B cell (primary cell): ENCODE measurements at regions not wholly inside any gene's neighbourhood (a gene's known extent, or its start where the extent isn't known, plus 50 kb on each side); places are given as distances from the start of the nearest gene placed in this dataset.

Experiments
- ATAC-seq: fragments of 200-7000 bp; cut with Tn5 transposase; one replicate; pipeline ENCODE4 v1.10.0; 2021; ENCODE audit warnings: low read depth, mild to moderate bottlenecking, moderate number of reproducible peaks, moderate library complexity
- CTCF ChIA-PET: fragments of 350-600 bp; sonication (Branson Sonifier 250); formaldehyde crosslinking; loops from one replicate; lab custom pipeline; 2021; ENCODE audit warnings: antibody characterized with exemption, inconsistent platforms; lab: Charles Lee
- POLR2A ChIA-PET: fragments of 350-600 bp; sonication (Branson Sonifier 250); formaldehyde crosslinking; loops from one replicate; lab custom pipeline; 2021; ENCODE audit warnings: antibody characterized with exemption; lab: Charles Lee
- DNase-seq: peaks from one replicate; pipeline ENCODE4 v3.0.0; 2013
- H2AFZ ChIP-seq: 2 replicates; pipeline ENCODE4 v1.6.1; 2012; ENCODE audit warnings: mild to moderate bottlenecking, low read depth, low read length; ENCODE audit not compliant: insufficient read depth, poor library complexity, severe bottlenecking
- H3K27ac ChIP-seq, 2 donors: 1 replicate in 1 of 2; 2 replicates in 1 of 2; pipeline ENCODE4 v1.5.1; 2012 to 2013; ENCODE audit warnings: low read length in 2 of 2, mild to moderate bottlenecking in 2 of 2, moderate library complexity in 1 of 2
- H3K27me3 ChIP-seq, 4 experiments: fragments of 200-600 bp in 1 of 4; sonication (generic) in 1 of 4; replicated peaks in 1 of 4; 1 replicate in 2 of 4; 2 replicates in 2 of 4; pipeline versions ENCODE4 v1.6.1 to v1.7.0; 2013 to 2016; ENCODE audit warnings: low read length in 3 of 4, mild to moderate bottlenecking in 2 of 4, mixed read lengths in 1 of 4, moderate library complexity in 1 of 4; ENCODE audit not compliant: insufficient read depth in 4 of 4, control insufficient read depth in 3 of 4; ENCODE audit errors: control extremely low read depth in 1 of 4
- H3K36me3 ChIP-seq, 2 experiments: replicated peaks in 1 of 2; 1 replicate in 1 of 2; 2 replicates in 1 of 2; pipeline versions ENCODE4 v1.6.1 to v1.7.1; 2013; ENCODE audit warnings: low read length in 1 of 2; ENCODE audit not compliant: insufficient read depth in 2 of 2, control insufficient read depth in 1 of 2; ENCODE audit errors: control extremely low read depth in 1 of 2, extremely low read depth in 1 of 2
- H3K4me1 ChIP-seq, 2 donors: fragments of 200-600 bp in 1 of 2; sonication (generic) in 1 of 2; 1 replicate in 1 of 2; 2 replicates in 1 of 2; pipeline versions ENCODE4 v1.5.1 to v1.6.1; 2013 to 2017; ENCODE audit warnings: low read length in 2 of 2; ENCODE audit not compliant: control insufficient read depth in 2 of 2, insufficient read depth in 2 of 2
- H3K4me2 ChIP-seq: replicated peaks from 2 replicates; pipeline ENCODE3; 2012; ENCODE audit warnings: mild to moderate bottlenecking, low read depth, low read length; ENCODE audit not compliant: poor library complexity, severe bottlenecking
- H3K4me3 ChIP-seq, 5 experiments: fragments of 200-600 bp in 1 of 5; sonication (generic) in 1 of 5; 1 replicate in 3 of 5; 2 replicates in 2 of 5; pipeline versions ENCODE4 v1.5.1 to v1.7.0; 2011 to 2016; ENCODE audit warnings: low read length in 4 of 5, mild to moderate bottlenecking in 4 of 5, low read depth in 2 of 5, control low read depth in 1 of 5, moderate library complexity in 1 of 5; ENCODE audit not compliant: insufficient read depth in 1 of 5; ENCODE audit errors: control extremely low read depth in 1 of 5, extremely low read depth in 1 of 5
- H3K79me2 ChIP-seq: fragments of 200-600 bp; sonication (generic); one replicate; pipeline ENCODE4 v1.6.0; 2016; ENCODE audit warnings: low read length; ENCODE audit not compliant: control insufficient read depth, insufficient read depth
- H3K9ac ChIP-seq: fragments of 200-600 bp; sonication (generic); 2 replicates; pipeline ENCODE4 v1.6.1; 2017; ENCODE audit warnings: mild to moderate bottlenecking, low read length, moderate library complexity
- H3K9me3 ChIP-seq, 3 donors: one replicate each; pipeline versions ENCODE4 v1.6.1 to v1.7.1; 2013; ENCODE audit warnings: low read length in 2 of 3; ENCODE audit not compliant: control insufficient read depth in 2 of 3, insufficient read depth in 1 of 3; ENCODE audit errors: control extremely low read depth in 1 of 3
- H4K20me1 ChIP-seq: 2 replicates; pipeline ENCODE4 v1.6.0; 2012; ENCODE audit warnings: mild to moderate bottlenecking, low read length; ENCODE audit not compliant: insufficient read depth, control insufficient read depth, poor library complexity, severe bottlenecking
- H3K27ac Mint-ChIP-seq: one replicate; pipeline ENCODE4 v1.8.0; 2021; ENCODE audit warnings: mixed read lengths
- H3K27me3 Mint-ChIP-seq: one replicate; pipeline ENCODE4 v1.8.0; 2021; ENCODE audit warnings: mixed read lengths
- H3K4me1 Mint-ChIP-seq: one replicate; pipeline ENCODE4 v1.8.0; 2021; ENCODE audit warnings: mixed read lengths
- H3K4me3 Mint-ChIP-seq: one replicate; pipeline ENCODE4 v1.8.0; 2021; ENCODE audit warnings: mixed read lengths
- H3K9me3 Mint-ChIP-seq: one replicate; pipeline ENCODE4 v1.8.0; 2022; ENCODE audit warnings: mixed read lengths; ENCODE audit not compliant: insufficient read depth
- EZH2 ChIP-seq: IDR thresholded peaks from 2 replicates; pipeline ENCODE4 v1.6.1; 2012; ENCODE audit warnings: borderline replicate concordance, low read depth, mild to moderate bottlenecking, moderate library complexity, low read length; ENCODE audit not compliant: insufficient read depth, poor library complexity, severe bottlenecking
- WGBS: methylation state at CpG from one replicate; pipeline ENCODE4 v1.1.5; 2013; ENCODE audit warnings: missing lambda C conversion rate; ENCODE audit not compliant: insufficient coverage; 5-methylcytosine and 5-hydroxymethylcytosine counted together
- intact Hi-C: fragments of 100-400 bp; cut with micrococcal nuclease; formaldehyde crosslinking; loops from one replicate; pipeline ENCODE4 v1.10.0; 2022
- TF ChIP-seq, protein P1 (sequence below): fragments of 200-600 bp; IDR thresholded peaks from one replicate; pipeline ENCODE4 v1.8.0; 2022; ENCODE audit warnings: antibody characterized with exemption, mild to moderate bottlenecking

DNA sequence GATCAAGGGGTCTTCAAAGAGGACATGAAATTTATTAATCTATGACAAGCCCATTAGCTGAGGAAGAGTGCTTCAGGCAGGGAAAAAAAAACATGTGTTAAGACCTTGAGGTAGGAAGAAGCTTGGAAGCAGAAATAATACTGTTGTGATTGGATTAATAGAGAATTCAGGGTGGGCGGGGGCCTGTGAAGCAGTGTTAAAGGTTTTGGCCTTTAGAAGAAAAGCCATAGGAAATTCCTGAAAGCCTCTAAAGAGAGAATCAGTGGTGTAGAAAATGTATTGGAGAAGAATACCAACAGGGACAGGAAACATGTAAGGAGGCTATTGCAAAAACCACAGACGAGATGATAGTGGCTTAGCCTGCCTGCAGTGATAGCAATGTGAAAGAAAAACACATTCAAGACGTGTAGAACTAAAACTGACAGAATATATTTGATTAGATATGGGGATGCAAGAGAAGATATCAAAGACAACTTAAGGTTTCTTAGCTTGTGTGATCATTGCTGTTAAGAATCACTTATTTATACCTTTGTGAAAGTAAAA is 404.4 kb upstream of the ANO3 start:
- Mint-ChIP-seq H3K27me3 (no peaks in the 10 kb centered on the region), H3K4me3 (no peak overlapping the region), H3K27ac (no peak overlapping the region), H3K9me3 (peaks cover 3% of the 10 kb centered on the region), H3K4me1 (no peaks in the 10 kb centered on the region)
- Histone ChIP-seq H3K79me2 (no peaks in the 10 kb centered on the region), H3K4me1 (no peaks in the 10 kb centered on the region), H3K9me3 (no peaks in the 10 kb centered on the region), H3K9ac (no peak overlapping the region), H3K4me3 (no peak overlapping the region), H3K27me3 (no peaks in the 10 kb centered on the region), H2AFZ (no peak overlapping the region), H4K20me1 (no peaks in the 10 kb centered on the region), H3K27ac (no peak overlapping the region), H3K4me2 (no peak overlapping the region), H3K36me3 (no peaks in the 10 kb centered on the region)
- ATAC-seq (no peak), DNase-seq (no peak)
- intact Hi-C loops: no loop called here
- WGBS: 50% methylated on average over 2 of the region's 3 CpGs
- CTCF ChIA-PET: no interaction called here
- TF ChIP-seq, protein P1, sequence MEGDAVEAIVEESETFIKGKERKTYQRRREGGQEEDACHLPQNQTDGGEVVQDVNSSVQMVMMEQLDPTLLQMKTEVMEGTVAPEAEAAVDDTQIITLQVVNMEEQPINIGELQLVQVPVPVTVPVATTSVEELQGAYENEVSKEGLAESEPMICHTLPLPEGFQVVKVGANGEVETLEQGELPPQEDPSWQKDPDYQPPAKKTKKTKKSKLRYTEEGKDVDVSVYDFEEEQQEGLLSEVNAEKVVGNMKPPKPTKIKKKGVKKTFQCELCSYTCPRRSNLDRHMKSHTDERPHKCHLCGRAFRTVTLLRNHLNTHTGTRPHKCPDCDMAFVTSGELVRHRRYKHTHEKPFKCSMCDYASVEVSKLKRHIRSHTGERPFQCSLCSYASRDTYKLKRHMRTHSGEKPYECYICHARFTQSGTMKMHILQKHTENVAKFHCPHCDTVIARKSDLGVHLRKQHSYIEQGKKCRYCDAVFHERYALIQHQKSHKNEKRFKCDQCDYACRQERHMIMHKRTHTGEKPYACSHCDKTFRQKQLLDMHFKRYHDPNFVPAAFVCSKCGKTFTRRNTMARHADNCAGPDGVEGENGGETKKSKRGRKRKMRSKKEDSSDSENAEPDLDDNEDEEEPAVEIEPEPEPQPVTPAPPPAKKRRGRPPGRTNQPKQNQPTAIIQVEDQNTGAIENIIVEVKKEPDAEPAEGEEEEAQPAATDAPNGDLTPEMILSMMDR: no peak
- TF ChIP-seq EZH2: no peak
- POLR2A ChIA-PET: no interaction called here

DNA sequence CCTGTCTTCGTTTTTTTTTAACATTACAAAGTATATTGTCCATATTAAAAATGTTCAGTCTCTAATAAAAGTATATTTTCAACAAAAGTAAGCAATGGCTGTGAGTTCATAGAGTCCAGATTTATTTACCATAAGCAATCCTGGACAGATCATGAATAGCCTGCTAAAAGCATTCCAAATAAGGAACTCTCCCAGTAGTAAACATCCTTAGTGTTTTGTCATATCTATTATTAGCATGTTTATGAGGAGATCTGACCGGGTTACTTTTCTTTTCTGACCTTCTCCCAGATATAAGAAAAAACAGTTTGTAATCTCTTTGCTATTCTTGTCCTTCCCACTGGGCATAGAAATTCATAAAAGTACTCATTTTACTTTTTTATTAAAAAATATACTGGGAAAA is 403.9 kb upstream of the ANO3 start:
- Histone ChIP-seq H3K4me1 (no peaks in the 10 kb centered on the region), H3K27me3 (no peaks in the 10 kb centered on the region), H3K79me2 (no peaks in the 10 kb centered on the region), H3K9me3 (no peaks in the 10 kb centered on the region), H4K20me1 (no peaks in the 10 kb centered on the region), H3K4me3 (no peak overlapping the region), H3K9ac (no peak overlapping the region), H3K36me3 (no peaks in the 10 kb centered on the region), H3K27ac (no peak overlapping the region), H3K4me2 (no peak overlapping the region), H2AFZ (no peak overlapping the region)
- intact Hi-C loops: no loop called here
- no peak for DNase-seq
- TF ChIP-seq, protein P1: no peak
- Mint-ChIP-seq H3K9me3 (peaks cover 3% of the 10 kb centered on the region), H3K27me3 (no peaks in the 10 kb centered on the region), H3K4me1 (no peaks in the 10 kb centered on the region), H3K4me3 (no peak overlapping the region), H3K27ac (no peak overlapping the region)
- ChIA-PET POLR2A (no interaction called here), CTCF (no interaction called here)
- WGBS: no CpG with 5 or more reads among the region's 2 CpGs
- no peak for ATAC-seq
